SK-N-SH (cell line): ENCODE measurements at regions not wholly inside any gene's neighbourhood (a gene's known extent, or its start where the extent isn't known, plus 50 kb on each side); places are given as distances from the start of the nearest gene placed in this dataset.
A peak's percentile ranks its signal among the peaks of the same experiment; 100 is the strongest.

Source experiments
- CTCF ChIA-PET: fragments of 300-600, 350-600 bp; formaldehyde crosslinking; extraction: SDS; loops from one replicate; lab custom pipeline; 2021; lab: Yijun Ruan, JAX
- POLR2A ChIA-PET: fragments of 350-600 bp; sonication (Branson Sonifier 250); formaldehyde crosslinking; extraction: SDS; loops from one replicate; lab custom pipeline; 2020; ENCODE audit warnings: antibody characterized with exemption, inconsistent platforms; lab: Yijun Ruan, JAX
- DNase-seq: peaks from one replicate; pipeline ENCODE4 v3.0.0; 2012
- H2AFZ ChIP-seq: fragments of 200-600 bp; sonication (generic); 2 replicates; pipeline ENCODE4 v1.8.1; 2016; ENCODE audit warnings: antibody characterized with exemption, mild to moderate bottlenecking, low read depth
- H3F3A ChIP-seq: fragments of 200-600 bp; sonication (generic); replicated peaks from 2 replicates; pipeline ENCODE3; 2016; ENCODE audit warnings: antibody characterized with exemption, mild to moderate bottlenecking; ENCODE audit not compliant: insufficient read depth
- H3K27ac ChIP-seq, 2 experiments: fragments of 200-500 bp in 1 of 2; fragments of 200-600 bp in 1 of 2; sonication (Bioruptor generic) in 1 of 2; sonication (generic), shearing (Covaris generic) in 1 of 2; 2 replicates each; pipeline versions ENCODE4 v1.5.1 to v1.6.1; 2014 to 2016; ENCODE audit warnings: low read depth in 2 of 2, inconsistent platforms in 1 of 2, low read length in 1 of 2, mild to moderate bottlenecking in 1 of 2, mixed read lengths in 1 of 2
- H3K27me3 ChIP-seq: fragments of 200-600 bp; sonication (generic), shearing (Covaris generic); 2 replicates; pipeline ENCODE4 v1.6.1; 2016; ENCODE audit warnings: mixed run types; ENCODE audit not compliant: insufficient read depth
- H3K36me3 ChIP-seq, 2 experiments: fragments of 200-500 bp in 1 of 2; fragments of 200-600 bp in 1 of 2; sonication (Bioruptor generic) in 1 of 2; sonication (generic) in 1 of 2; replicated peaks in 1 of 2; 2 replicates each; pipeline versions ENCODE3 to v1.5.1; 2014 to 2016; ENCODE audit warnings: low read length in 1 of 2, mild to moderate bottlenecking in 1 of 2; ENCODE audit not compliant: insufficient read depth in 2 of 2, control insufficient read depth in 1 of 2
- H3K4me1 ChIP-seq, 2 experiments: fragments of 200-500 bp in 1 of 2; fragments of 200-600 bp in 1 of 2; sonication (Bioruptor generic) in 1 of 2; sonication (generic), shearing (Covaris generic) in 1 of 2; 2 replicates each; pipeline versions ENCODE4 v1.5.1 to v1.6.1; 2014 to 2016; ENCODE audit warnings: low read depth in 1 of 2, low read length in 1 of 2, mixed run types in 1 of 2; ENCODE audit not compliant: insufficient read depth in 2 of 2, control insufficient read depth in 1 of 2
- H3K4me2 ChIP-seq: fragments of 200-600 bp; sonication (generic), shearing (Covaris generic); 2 replicates; pipeline ENCODE4 v1.6.1; 2017; ENCODE audit warnings: mixed run types
- H3K4me3 ChIP-seq, 2 experiments: fragments of 200-500 bp in 1 of 2; fragments of 200-600 bp in 1 of 2; sonication (Bioruptor generic) in 1 of 2; sonication (generic), shearing (Covaris generic) in 1 of 2; 2 replicates each; pipeline versions ENCODE4 v1.5.1 to v1.8.1; 2014 to 2016; ENCODE audit warnings: low read depth in 2 of 2, inconsistent platforms in 1 of 2, low read length in 1 of 2, mild to moderate bottlenecking in 1 of 2, mixed read lengths in 1 of 2, moderate library complexity in 1 of 2
- H3K79me2 ChIP-seq: fragments of 200-600 bp; sonication (generic); 2 replicates; pipeline ENCODE4 v1.8.1; 2017; ENCODE audit warnings: mild to moderate bottlenecking; ENCODE audit not compliant: insufficient read depth
- H3K9ac ChIP-seq: fragments of 200-600 bp; sonication (generic); 2 replicates; pipeline ENCODE4 v1.6.1; 2017; ENCODE audit warnings: mixed run types
- H3K9me2 ChIP-seq: fragments of 200-600 bp; sonication (generic); 2 replicates; pipeline ENCODE4 v1.6.1; 2017; ENCODE audit warnings: mixed run types
- H3K9me3 ChIP-seq: fragments of 200-600 bp; sonication (generic); 2 replicates; pipeline ENCODE4 v1.6.1; 2017; ENCODE audit warnings: mixed run types, mild to moderate bottlenecking, moderate library complexity
- H4K20me1 ChIP-seq: fragments of 200-600 bp; sonication (generic); 2 replicates; pipeline ENCODE4 v1.6.1; 2017; ENCODE audit warnings: mild to moderate bottlenecking, mixed run types; ENCODE audit not compliant: insufficient read depth
- EP300 ChIP-seq, 2 experiments: IDR thresholded peaks; 2 replicates each; pipeline versions ENCODE4 v1.4.0 to v1.6.1; 2012; ENCODE audit warnings: borderline replicate concordance in 1 of 2, low read depth in 1 of 2, low read length in 1 of 2
- FOXJ3 ChIP-seq: sonication (generic); formaldehyde crosslinking; IDR thresholded peaks from 2 replicates; pipeline ENCODE4 v1.5.1; 2020; ENCODE audit warnings: mild to moderate bottlenecking, missing genetic modification reagents
- PBX3 ChIP-seq: IDR thresholded peaks from 2 replicates; pipeline ENCODE4; 2012
- RAD21 ChIP-seq: IDR thresholded peaks from 2 replicates; pipeline ENCODE4 v1.6.1; 2012; ENCODE audit warnings: mild to moderate bottlenecking, low read length
- RCOR1 ChIP-seq: fragments of 150-350 bp; IDR thresholded peaks from 2 replicates; pipeline ENCODE4 v1.6.1; 2017; ENCODE audit warnings: antibody characterized with exemption, low read length
- TAF1 ChIP-seq: IDR thresholded peaks from 2 replicates; pipeline ENCODE4 v1.6.1; 2012; ENCODE audit warnings: low read depth, mild to moderate bottlenecking, low read length, moderate library complexity, borderline replicate concordance
- TCF12 ChIP-seq: IDR thresholded peaks from 2 replicates; pipeline ENCODE4 v1.4.0; 2012
- TEAD4 ChIP-seq: IDR thresholded peaks from 2 replicates; pipeline ENCODE4 v1.4.0; 2012; ENCODE audit warnings: mild to moderate bottlenecking, borderline replicate concordance; ENCODE audit not compliant: insufficient read depth
- WGBS: methylation state at CpG from one replicate; pipeline ENCODE4 v1.1.6; 2017; ENCODE audit warnings: low lambda C conversion rate; 5-methylcytosine and 5-hydroxymethylcytosine counted together

GRCh38 chr21:28374881-28375280 is 617.8 kb downstream of the LTN1 start (continued):
- TF ChIP-seq TCF12 = no peak

- Histone ChIP-seq H3F3A (no peaks in the 10 kb centered on the region), H3K9ac (no peak overlapping the region), H3K79me2 (no peaks in the 10 kb centered on the region), H3K4me2 (no peak overlapping the region), H3K36me3 (peaks cover 0 to 3% of the 10 kb centered on the region in 2 experiments), H2AFZ (no peak overlapping the region), H3K27me3 (no peaks in the 10 kb centered on the region), H3K4me3 (no peak overlapping the region), H3K27ac (no peak overlapping the region), H3K9me3 (peaks cover 9% of the 10 kb centered on the region; the same call in 1 of the 2 replicates), H3K9me2 (no peaks in the 10 kb centered on the region), H3K4me1 (no peaks in the 10 kb centered on the region), H4K20me1 (no peaks in the 10 kb centered on the region)
- ChIA-PET POLR2A (no interaction called here), CTCF (interaction anchor here (1.4 kb wide), 1 partner anchor 150 kb away, joined by 4 read pairs; no protein-coding TSS in a partner anchor)
- WGBS = 60% methylated on average over 4 of the region's 4 CpGs
- DNase-seq = no peak
- TF ChIP-seq TAF1 = no peak
- TF ChIP-seq FOXJ3 = no peak
- TF ChIP-seq PBX3 = no peak
Observed at GRCh38 chr21:28371713-28372112, 621.0 kb downstream of the LTN1 start.

- 0 out of 2 replicates have a peak, but pooled peaks have one; percentile 3 for TF ChIP-seq TCF12
- 0 out of 2 replicates have a peak, but pooled peaks have one; percentile 16 for TF ChIP-seq FOXJ3
- no peak for TF ChIP-seq TEAD4
- TF ChIP-seq EP300 (IDR thresholded peaks at IDR 0.05; ENCODE audit: borderline replicate concordance in 1 of 2, low read depth in 1 of 2, low read length in 1 of 2) = peak in 1 of 2 experiments; percentile 94; a peak in 2 of 4 replicates
- TF ChIP-seq RCOR1 = peak; percentile 52
- TF ChIP-seq RAD21 = peak; percentile 25; the same call in 1 of the 2 replicates
- TF ChIP-seq PBX3 = no peak
- ChIA-PET POLR2A (no interaction called here), CTCF (no interaction called here)
- no peaks in the 10 kb centered on the region for H3K9me2 ChIP-seq
- no peaks in the 10 kb centered on the region for H3K79me2 ChIP-seq
- H3K9ac ChIP-seq = no peak overlapping the region
- H3K36me3 ChIP-seq = no peaks in the 10 kb centered on the region
- H4K20me1 ChIP-seq = no peaks in the 10 kb centered on the region
- no peaks in the 10 kb centered on the region for H3K9me3 ChIP-seq
- no peak overlapping the region for H3K4me3 ChIP-seq
- H3K27me3 ChIP-seq = no peaks in the 10 kb centered on the region
- H3K4me1 ChIP-seq = peaks cover 0 to 11% of the 10 kb centered on the region in 2 experiments; a peak in 2 of 4 replicates
- peak overlapping the region; percentile 24 to 100; a peak in 3 of 4 replicates for H3K27ac ChIP-seq
- no peak overlapping the region for H2AFZ ChIP-seq
- no peaks in the 10 kb centered on the region for H3F3A ChIP-seq
- no peak overlapping the region for H3K4me2 ChIP-seq
- DNase-seq = peak; percentile 25
Observed at GRCh38 chr21:28359300-28359699, 633.4 kb downstream of the LTN1 start.
